CD4-positive, alpha-beta T cell treated with Interleukin-15 for 1 hour (primary cell): ENCODE measurements at regions not wholly inside any gene's neighbourhood (a gene's known extent, or its start where the extent isn't known, plus 50 kb on each side); places are given as distances from the start of the nearest gene placed in this dataset.
"Not testable (repeated sequence)": the region's sequence is repeated elsewhere in the genome, so short reads cannot be mapped to it uniquely, and the experiment has no call there.

Source experiments
- DNase-seq: peaks from one replicate; pipeline ENCODE4 v3.0.0-alpha.2; 2020

- DNase-seq = no peak
Observed at GRCh38 chr6:85125526-85125925, 324.4 kb upstream of the NT5E start.

- no peak for DNase-seq
Observed at GRCh38 chr6:85124472-85125354, 325.2 kb upstream of the NT5E start.

- no peak for DNase-seq
Observed at GRCh38 chr6:85121158-85121557, 328.7 kb upstream of the NT5E start.

- no peak for DNase-seq
Observed at GRCh38 chr6:85118652-85119235, 331.1 kb upstream of the NT5E start.

GRCh38 chr6:85118233-85118632, 331.6 kb upstream of the NT5E start:
- no peak for DNase-seq

- DNase-seq = no peak
Observed at GRCh38 chr6:85116475-85116874, 333.4 kb upstream of the NT5E start.

GRCh38 chr6:85115876-85116275, 334.0 kb upstream of the NT5E start:
- DNase-seq = no peak

- DNase-seq = no peak
Observed at GRCh38 chr6:85115376-85115775, 334.5 kb upstream of the NT5E start.

GRCh38 chr6:85114581-85114935, 335.3 kb upstream of the NT5E start:
- no peak for DNase-seq

- DNase-seq = no peak
Observed at GRCh38 chr6:85113934-85114580, 335.8 kb upstream of the NT5E start.

- no peak for DNase-seq
Observed at GRCh38 chr6:85112540-85112939, 337.3 kb upstream of the NT5E start.

GRCh38 chr6:85111481-85112011, 338.3 kb upstream of the NT5E start:
- DNase-seq = no peak

- DNase-seq = no peak
Observed at GRCh38 chr6:85110943-85111342, 338.9 kb upstream of the NT5E start.

GRCh38 chr6:85107701-85108100, 342.2 kb upstream of the NT5E start:
- DNase-seq = no peak

GRCh38 chr6:85096976-85097375, 332.6 kb upstream of the TBX18 start:
- no peak for DNase-seq

GRCh38 chr6:85092226-85092625, 327.8 kb upstream of the TBX18 start:
- no peak for DNase-seq

GRCh38 chr6:85089255-85089654, 324.9 kb upstream of the TBX18 start:
- DNase-seq = no peak

GRCh38 chr6:85085875-85086274, 321.5 kb upstream of the TBX18 start:
- no peak for DNase-seq

GRCh38 chr6:85081102-85081501, 316.7 kb upstream of the TBX18 start:
- DNase-seq = no peak

GRCh38 chr6:85079761-85080160, 315.4 kb upstream of the TBX18 start:
- no peak for DNase-seq

- no peak for DNase-seq
Observed at GRCh38 chr6:85078058-85078457, 313.7 kb upstream of the TBX18 start.

GRCh38 chr6:85077098-85077497, 312.7 kb upstream of the TBX18 start:
- DNase-seq = no peak

- not testable (repeated sequence) for DNase-seq
Observed at GRCh38 chr6:85071845-85072244, 307.4 kb upstream of the TBX18 start.

GRCh38 chr6:85069577-85069976, 305.2 kb upstream of the TBX18 start:
- DNase-seq = no peak
